ENCODE measurements at regions not wholly inside any gene's neighbourhood (a gene's known extent, or its start where the extent isn't known, plus 50 kb on each side); places are given as distances from the start of the nearest gene placed in this dataset.

- H3K9me3 Mint-ChIP-seq = no peaks in the 10 kb centered on the region
- ATAC-seq = no peak
- H2AFZ ChIP-seq = 0 out of 2 replicates have a peak overlapping the region, but pooled peaks have one; percentile 29
- H3K79me2 ChIP-seq (replicated peaks; ENCODE audit: insufficient read depth) = no peaks in the 10 kb centered on the region
- H3K27me3 Mint-ChIP-seq (ENCODE audit: insufficient read depth, low read depth, poor library complexity) = peaks cover 2% of the 10 kb centered on the region
- H3F3A ChIP-seq (replicated peaks; ENCODE audit: low read depth) = no peaks in the 10 kb centered on the region
- no peak overlapping the region for H3K27ac ChIP-seq (ENCODE audit: low read depth)
- no peaks in the 10 kb centered on the region for H3K36me3 Mint-ChIP-seq (ENCODE audit: low read depth)
- H3K36me3 ChIP-seq (ENCODE audit: insufficient read depth) = no peaks in the 10 kb centered on the region
- no peaks in the 10 kb centered on the region for H3K4me1 Mint-ChIP-seq
- H3K27ac Mint-ChIP-seq = no peak overlapping the region
- no peak overlapping the region for H3K4me3 ChIP-seq
- H3K9me2 ChIP-seq (ENCODE audit: insufficient read depth) = no peaks in the 10 kb centered on the region
- TF ChIP-seq EZH2phosphoT487 (IDR thresholded peaks at IDR 0.05; ENCODE audit: unreplicated experiment) (no peak), CREB1 (CRISPR knock-in tag; IDR thresholded peaks at IDR 0.05; ENCODE audit: low read depth) (no peak), REST (IDR thresholded peaks at IDR 0.05; ENCODE audit: unreplicated experiment) (no peak), NANOG (IDR thresholded peaks at IDR 0.05; ENCODE audit: borderline replicate concordance) (no peak), STAT1 (IDR thresholded peaks at IDR 0.05; ENCODE audit: unreplicated experiment) (no peak), ZNF462 (CRISPR knock-in tag; IDR thresholded peaks at IDR 0.05) (no peak), CTCF (conservative IDR thresholded peaks at IDR 0.05; ENCODE audit: low read depth in 2 of 2) (no peak), ETS1 (IDR thresholded peaks at IDR 0.05) (no peak), JUNB (IDR thresholded peaks at IDR 0.05; ENCODE audit: unreplicated experiment) (no peak), POLR2AphosphoS5 (IDR thresholded peaks at IDR 0.05; ENCODE audit: low read depth) (no peak), EZH2 (IDR thresholded peaks at IDR 0.05; ENCODE audit: low read depth, unreplicated experiment) (no peak), ZNF114 (CRISPR knock-in tag; IDR thresholded peaks at IDR 0.05) (no peak), ZNF331 (CRISPR knock-in tag; IDR thresholded peaks at IDR 0.05; ENCODE audit: low read depth) (no peak)
- H4K20me1 ChIP-seq (replicated peaks; ENCODE audit: insufficient read depth) = no peaks in the 10 kb centered on the region
- no peak for DNase-seq (ENCODE audit: low spot score)
- no peak overlapping the region for H3K4me2 ChIP-seq
- H3K4me1 ChIP-seq (ENCODE audit: insufficient read depth) = no peaks in the 10 kb centered on the region
- no peak overlapping the region for H3K4me3 Mint-ChIP-seq
- no peaks in the 10 kb centered on the region for H3K27me3 ChIP-seq (ENCODE audit: insufficient read depth)
Measured at GRCh38 chr13:59332966-59333365, 830.8 kb downstream of the DIAPH3 start.

Measured in GM23338 (cell line).